GM21529 (cell line): ENCODE measurements at regions not wholly inside any gene's neighbourhood (a gene's known extent, or its start where the extent isn't known, plus 50 kb on each side); places are given as distances from the start of the nearest gene placed in this dataset.
"Not testable (repeated sequence)": the region's sequence is repeated elsewhere in the genome, so short reads cannot be mapped to it uniquely, and the experiment has no call there.

Source experiments
- ATAC-seq: cut with Tn5 transposase; IDR thresholded peaks from one replicate; pipeline ENCODE4 v1.9.1; 2021; ENCODE audit not compliant: unreplicated experiment

DNA sequence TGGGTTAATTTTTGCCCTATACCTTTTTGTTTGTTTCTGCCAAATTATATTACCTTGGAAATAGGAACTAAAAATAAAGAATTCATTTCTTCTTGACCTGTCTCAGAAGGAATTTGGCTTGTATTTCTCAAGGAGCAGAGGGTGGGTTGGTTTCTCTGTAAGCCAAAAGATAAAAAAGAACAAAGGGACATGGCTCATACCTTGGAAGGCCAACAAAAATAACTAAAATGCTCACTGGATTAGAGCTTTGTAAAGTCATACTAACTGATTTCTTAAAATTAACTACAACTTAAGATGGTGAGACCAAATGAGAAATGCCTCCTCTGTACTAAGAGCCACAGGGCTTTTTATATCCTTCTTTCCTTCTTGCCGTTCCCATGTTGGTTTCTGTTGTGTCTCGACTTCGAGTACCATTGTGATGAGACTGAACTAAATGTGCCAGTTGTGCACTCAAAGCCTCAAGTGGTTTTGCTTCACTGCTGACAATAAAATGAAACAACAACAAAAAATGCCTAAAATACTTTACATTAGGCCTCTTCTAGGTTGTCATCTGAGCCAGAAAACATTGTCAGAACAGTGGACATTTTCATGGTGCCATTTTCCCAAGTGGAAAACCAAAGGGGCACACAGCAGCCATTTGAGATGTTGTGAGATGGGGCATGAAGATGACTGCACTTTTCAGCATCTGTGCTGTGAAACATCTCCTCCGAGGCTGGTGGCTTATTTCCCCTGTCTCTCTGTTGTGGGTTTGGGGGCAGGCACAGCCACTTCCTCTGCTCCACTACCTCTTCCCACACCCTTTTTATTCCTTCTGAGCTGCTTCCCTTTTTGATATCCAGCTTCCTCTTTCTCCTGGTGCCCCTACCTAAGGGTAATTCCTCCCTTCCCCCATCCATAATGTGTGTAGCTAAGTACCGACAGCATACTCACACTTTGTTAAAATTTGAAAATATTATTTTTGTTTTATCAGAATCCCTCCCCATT is 51.8 kb upstream of the AGR3 start:
- ATAC-seq = no peak

DNA sequence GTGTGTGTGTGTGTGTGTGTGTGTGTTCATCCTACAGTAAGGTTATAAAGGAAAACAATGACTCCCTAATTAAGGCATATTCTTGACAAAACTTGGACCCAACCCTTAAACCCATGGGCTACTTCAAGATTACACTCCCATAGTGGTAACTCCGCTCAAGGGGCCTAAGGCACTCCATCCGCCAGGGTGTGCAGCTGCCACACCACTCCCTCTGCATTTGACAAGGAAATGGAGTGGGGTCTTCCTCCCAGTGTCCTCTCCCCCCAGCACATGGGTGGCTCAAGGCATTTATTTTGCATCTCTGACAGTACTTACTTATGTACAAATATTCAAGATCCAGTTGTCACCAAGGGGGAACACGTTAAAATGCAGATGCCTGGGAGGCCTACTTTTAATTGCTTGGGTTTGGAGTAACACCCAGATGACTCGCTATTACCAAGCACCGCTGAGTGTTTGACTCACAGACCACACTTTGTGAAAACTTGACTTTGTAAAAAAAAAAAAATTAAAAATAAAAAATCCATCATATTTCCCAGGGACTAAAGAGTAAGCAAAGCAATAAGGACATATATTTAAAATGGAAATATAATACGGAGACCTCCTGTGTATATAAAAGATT is 53.0 kb upstream of the AGR3 start:
- no peak for ATAC-seq

DNA sequence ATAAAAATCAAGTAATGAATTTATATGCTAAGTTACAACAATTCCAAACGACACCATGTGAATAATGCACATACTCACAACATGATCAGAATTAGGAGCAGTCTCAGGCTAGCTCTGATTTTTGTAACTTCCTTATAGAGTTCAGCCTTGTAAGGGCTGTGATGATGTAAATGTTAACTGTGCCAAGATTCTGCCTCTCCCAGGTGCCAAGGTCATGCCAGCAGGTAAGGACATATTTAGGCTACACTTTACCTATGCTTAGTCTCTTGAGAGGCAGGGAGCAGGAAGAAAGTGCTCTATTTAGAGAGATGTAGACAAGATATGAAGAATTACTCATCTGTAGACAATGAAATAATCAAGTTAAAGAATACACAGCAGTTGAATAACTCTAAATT is 53.6 kb upstream of the AGR3 start:
- ATAC-seq = no peak

DNA sequence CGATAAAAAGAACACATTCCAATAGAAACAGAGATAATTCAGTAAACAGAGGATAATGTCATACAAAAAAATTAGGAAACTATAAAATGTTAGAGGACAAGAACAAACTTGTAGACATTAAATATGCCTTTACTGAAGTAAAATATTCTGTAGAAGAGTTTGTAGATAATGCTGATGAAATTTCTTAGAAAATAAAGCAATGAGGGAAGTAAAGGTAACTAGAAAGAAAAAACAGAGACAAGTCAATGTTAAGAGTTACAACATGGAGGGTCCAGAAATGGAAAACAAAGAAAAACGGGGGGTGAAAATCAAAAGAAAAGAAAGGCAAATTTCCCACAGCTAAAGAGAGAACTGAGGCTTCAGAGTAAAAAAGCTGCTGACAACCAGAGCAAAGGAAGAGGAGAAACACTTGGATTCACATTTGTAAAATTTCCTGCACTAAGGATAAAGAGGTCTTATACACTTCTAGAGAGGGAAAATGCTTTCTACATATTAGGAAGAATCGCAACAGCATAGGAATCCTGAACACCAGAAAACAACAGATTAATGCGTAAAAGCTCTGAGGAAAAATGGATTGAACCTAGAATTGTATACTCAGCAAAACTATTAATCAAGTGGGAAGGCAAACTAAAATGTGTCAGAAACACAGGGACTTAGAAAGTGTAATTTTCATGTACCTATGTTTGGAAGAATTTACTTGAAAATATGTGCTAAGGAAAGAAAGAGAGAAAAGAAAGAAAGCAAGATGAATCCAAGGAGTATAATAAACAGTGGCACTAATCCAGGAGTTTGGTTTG is 55.0 kb upstream of the AGR3 start:
- no peak for ATAC-seq

DNA sequence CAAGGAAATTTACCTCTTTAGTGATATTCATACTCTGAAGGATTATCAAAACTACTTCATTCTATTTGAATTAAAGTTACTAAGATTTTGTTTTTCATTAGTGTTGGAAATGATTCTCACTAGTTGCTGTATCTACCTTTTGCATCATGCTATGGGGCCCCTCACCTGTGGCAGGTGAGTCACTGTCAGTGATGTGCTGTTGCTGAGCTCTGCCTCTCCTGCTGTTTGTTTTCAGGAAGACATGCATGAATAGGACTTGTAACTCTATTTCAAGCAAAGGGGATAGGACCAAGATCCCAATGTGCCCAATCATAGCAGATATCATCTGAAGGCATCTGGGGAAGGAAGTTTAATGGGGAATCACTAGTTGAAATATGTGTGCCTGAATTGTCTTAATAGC is 57.4 kb upstream of the AGR3 start:
- no peak for ATAC-seq

DNA sequence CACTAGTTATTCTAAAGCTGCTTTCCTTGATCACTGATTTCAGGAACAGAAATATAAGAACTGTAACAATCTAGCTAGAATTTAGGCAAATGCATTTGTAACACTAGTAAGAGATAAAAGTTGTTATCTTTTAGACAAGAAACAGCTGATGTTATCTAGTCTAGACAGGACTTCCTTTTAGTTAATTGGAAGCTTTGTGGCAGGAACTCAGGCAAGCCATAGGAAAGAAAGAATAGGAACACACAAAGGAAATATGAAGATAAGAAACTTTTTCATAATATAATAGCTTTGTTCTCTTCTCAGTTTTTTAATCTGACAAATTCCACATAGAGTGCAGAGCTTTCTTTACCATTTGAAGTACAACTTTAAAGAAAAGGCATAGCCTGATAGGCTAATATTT is 59.0 kb upstream of the AGR3 start:
- ATAC-seq = no peak

DNA sequence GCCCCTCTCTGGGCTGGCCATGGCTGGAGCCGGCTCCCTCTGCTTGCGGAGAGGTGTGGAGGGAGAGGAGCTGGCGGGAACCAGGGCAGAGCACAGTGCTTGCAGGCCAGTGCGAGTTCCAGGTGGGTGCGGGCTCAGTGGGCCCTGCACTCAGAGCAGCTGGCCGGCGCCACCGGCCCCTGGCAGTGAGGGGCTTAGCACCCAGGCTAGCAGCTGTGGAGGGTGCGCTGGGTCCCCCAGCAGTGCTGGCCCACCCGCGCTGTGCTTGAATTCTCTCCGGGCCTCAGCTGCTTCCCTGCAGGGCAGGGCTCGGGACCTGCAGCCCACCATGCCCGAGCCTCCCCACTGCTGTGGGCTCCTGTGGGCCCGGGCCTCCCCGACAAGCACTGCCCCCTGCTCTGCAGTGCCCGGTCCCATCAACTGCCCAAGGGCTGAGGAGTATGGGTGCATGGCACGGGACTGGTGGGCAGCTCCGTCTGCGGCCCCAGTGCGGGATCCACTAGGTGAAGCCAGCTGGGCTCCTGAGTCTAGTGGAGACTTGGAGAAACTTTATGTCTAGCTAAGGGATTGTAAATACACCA is 61.2 kb upstream of the AGR3 start:
- ATAC-seq = no peak

DNA sequence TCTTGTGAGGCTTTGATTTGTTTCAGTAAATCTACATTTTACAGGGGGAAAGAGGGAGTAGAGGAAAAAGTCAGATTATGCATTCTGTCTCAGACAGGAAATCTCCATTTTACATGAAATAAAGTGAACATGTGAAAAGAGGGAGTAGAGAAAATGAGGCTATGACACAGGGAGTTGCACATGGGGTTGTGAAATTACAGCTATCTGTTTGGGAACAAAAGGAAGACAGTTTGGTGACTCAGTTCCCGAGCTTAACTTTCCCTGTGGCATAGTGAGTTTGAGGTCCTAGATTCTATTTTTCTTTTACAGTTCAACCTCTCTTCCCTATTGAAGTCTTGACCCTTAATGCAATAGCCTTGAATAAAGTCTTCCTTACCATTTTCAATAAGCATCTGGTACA is 63.2 kb upstream of the AGR3 start:
- ATAC-seq = no peak

DNA sequence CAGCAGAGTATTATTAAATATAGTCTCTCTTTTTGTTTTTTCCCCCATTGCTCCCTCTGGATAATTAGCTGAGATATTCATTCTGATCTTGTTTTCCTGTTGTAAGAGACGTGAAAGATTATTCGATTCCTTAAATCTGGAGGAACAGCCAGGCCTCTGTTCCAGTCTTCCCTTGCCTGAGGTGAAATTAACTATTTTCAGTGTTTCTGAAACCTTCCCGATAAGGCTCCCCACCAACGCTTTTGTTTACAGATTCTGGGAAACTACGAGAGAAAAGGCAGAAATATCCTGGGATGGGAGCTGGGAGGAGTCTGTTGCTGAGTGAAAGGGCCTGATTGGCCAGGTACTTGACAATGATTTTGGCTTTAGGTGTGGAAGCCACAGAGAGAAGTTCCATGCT is 63.6 kb upstream of the AGR3 start:
- ATAC-seq = no peak

DNA sequence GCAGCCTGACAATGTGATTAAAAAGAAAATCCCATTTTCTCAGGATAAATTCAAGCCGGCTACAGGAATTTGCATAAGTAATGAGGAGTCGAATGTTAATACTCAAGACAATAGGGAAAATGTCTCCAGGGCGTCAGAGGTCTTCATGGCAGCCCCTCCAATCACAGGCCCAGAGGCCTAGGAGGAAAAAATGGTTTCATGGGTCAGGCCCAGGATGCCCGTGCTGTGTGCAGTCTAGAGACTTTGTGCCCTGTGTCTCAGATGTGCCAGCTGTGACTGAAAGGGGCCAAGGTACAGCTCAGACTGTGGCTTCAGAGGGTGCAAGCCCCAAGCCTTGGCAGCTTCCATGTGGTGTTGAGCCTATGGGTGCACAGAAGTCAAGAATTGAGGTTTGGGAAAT is 66.3 kb upstream of the AGR3 start:
- not testable (repeated sequence) for ATAC-seq

DNA sequence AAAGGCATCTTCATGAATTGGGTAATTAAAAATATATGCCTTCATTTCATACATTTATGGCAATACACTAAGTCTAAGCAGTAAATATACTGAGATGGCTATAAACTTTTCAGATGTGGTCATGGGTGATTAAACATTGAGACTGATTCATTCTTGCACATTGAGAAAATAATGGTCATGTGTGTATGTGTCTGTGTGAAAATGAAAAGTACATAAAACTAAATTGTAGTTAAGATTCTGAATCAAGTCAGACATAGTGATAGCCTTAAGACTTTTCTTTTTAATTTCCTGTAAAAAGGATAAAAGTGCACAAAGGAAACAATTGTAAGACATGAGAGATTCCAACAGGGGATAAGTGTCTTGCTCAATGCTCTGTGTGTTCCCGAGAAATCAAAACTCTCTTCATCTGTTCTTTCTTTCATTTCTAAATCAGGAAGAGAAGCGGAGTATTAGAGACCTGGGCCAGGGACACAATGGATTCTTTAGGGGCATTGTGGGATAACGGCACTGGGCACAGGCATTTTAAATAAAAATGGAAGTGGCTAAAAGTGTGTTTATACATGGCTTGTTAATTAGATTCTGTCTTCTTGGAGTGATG is 69.8 kb upstream of the AGR3 start:
- ATAC-seq = no peak

DNA sequence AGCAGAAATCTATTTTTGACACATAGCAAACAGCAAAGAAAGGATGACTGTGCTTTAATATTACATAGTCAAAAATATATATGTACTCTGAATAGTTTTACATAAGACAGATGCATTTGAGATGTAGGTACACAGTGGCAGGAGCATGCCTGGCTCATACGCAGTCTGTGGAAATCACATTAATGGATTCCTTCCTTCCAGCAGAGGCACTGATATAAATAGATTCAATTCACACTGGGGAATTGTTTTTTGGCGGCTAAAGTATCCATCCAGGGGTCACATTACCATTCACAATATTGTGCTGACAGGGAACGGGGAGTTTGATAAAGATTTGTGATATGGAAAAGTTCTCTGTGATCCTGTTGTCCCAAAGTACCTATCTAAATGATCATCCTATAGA is 72.5 kb upstream of the AGR3 start:
- no peak for ATAC-seq

DNA sequence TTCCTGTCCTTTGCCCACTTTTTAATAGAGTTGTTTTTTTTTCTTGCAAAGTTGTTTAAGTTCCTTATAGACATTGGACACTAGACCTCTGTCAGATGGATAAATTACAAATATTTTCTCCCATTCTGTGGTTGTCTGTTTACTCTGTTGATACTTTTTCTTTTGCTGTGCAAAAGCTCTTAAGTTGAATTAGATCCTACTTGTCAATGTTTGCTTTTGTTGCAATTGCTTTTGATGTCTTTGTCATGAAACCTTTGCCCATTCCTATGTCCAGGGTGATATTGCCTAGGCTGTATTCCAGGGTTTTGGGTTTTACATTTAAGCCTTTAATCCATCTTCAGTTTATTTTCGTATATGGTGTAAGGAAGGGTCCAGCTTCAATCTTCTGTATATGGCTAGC is 76.9 kb upstream of the AGR3 start:
- no peak for ATAC-seq

DNA sequence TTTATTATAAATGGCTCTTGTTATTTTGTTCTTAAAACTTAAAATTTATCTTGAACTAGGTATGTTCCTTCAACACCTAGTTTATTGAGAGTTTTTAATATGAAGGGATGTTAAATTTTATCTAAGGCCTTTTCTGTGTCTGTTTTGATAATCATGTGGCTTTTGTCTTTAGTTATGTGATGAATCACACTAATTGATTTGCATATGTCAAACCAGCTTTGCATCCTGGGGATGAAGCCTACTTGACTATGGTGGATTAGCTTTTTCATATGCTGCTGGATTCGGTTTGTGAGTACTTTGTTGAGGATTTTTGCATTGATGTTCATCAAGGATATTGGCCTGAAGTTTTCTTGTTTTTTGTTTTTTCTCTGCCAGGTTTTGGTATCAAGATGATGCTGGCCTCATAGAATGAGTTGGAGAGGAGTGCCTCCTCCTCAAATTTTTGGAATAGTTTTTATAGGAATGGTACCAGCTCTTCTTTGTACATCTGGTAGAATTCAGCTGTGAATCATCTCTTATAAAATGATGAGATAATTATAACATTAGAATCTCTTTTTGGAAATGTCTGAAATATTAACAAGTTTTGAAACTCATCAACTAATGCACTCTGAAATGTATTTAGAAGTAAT is 78.7 kb upstream of the AGR3 start:
- no peak for ATAC-seq

DNA sequence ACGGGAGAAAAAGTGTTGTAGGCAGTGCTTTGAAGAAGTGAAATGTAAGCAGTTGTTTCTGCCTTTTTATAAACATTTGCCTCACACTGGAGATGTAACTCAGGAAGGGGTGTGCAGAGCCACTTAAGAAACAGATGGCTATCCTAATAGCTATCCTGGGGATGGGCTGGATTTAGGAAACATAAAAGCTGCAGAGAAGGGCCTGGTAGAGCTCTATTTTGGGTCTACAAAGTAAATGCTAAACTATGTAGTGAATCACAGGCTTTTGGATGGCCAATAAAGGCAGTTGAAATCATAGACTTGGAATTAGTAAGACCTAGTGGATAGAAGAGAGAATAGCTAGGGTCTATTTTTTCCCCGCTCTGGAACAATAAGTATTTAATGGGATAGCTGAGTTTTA is 79.9 kb upstream of the AGR3 start:
- ATAC-seq = no peak

DNA sequence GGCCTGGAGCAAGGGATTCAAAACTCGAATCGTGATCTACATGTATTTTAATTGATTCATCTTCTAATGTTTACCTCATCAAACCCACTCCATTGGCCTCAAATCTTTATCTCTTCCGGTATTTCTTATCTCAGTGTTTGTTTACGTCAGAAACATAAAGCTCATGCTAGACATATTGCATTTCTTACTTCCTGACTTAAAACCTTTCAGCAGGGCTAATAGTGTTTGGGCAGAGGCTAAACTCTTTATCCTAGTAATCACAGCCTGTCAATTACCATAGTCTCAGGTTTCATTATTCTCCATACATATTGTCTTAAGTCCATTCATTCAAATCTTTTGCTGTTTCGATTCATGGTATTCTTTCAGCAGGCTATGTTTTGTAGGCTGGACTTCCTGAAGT is 81.3 kb upstream of the AGR3 start:
- ATAC-seq = no peak

DNA sequence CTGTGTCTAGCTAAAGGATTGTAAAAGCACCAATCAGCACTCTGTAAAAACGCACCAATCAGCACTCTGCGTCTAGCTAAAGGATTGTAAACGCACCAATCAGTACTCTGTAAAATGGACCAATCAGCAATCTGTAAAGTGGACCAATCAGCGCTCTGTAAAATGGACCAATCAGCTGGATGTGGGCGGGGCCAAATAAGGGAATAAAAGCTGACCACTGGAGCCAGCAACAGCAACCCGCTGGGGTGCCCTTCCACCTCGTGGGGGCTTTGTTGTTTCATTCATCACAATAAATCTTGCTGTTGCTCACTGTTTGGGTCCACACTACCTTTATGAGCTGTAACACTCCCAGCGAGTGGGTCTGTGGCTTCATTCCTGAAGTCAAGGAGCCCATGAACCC is 83.9 kb upstream of the AGR3 start:
- ATAC-seq = not testable (repeated sequence)

DNA sequence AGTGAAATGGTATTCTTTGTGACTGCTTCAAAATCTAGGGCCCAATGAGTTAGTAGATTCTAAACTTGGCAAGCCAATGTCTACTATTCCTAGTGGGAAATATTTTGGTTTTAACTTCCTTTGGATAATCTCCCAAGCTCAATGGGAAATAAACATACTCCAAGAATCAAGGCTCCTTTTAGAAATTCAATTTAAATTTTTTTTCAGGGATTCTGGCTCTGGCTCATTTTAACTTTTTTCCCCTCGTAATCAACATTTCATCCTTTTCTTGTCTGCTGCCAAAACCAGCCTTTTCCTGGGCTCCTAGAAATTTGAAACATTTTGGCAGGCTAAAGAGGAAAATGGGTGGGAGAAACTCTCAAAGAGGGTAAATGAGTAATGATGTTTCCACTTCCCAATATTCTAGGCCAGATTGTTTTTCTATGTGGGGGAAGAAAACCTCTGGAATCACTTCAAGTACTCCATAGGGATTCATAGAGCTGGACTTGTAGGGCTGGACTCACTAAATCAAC is 85.6 kb upstream of the AGR3 start:
- ATAC-seq = no peak

DNA sequence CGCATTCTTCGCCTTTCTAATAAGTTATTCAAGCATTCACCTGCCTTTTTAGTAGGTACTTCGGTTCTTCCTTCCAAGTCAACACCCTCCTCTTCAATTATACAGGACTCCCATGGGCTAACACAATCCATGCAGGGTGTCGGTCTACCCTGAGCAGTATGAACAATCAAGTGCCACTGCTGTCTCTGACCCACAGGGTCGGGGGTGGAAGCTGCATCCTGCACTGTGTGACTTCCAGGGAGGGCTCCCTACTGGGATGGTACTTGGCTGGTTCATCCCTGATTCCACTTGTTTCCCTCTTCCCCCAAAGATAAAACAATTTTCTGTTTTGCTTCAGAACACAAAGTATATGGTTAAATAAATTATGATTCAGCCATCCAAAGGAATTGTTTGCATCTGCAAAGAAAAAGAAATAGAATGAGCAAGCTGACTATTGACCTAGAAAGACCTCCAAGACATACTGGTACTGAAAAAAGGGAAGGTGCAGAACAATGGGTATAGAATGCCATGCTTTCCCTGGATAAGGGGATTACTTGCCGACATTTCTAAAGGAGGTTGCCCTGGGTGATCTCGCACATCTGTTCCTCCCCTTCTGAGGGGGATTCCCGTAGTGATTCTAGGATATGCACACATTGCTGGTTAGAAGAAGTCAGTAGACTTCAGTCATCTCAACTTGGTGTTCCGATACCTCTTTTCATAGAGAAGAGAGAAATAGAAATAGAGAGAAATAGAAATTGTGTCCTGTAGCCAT is 89.1 kb upstream of the AGR3 start:
- ATAC-seq = no peak

DNA sequence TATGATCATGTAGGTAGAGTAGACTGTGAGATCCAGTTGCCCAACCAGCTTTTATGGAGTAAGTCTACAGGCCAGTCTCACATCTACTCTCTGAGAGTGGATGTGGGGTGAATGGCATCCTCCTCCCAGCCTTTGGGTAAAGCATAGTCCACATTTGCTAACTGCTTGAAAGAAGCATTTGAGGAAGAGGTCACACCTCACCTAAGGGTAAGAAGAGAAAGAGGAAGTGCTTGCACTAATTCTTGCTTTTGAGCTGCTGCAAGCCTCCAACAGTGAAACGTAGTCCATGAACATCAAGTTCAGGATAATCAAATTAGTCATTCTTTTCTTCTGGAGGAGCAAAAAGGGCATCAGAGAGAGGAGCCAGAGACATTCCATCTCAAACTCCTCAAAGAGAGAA is 93.9 kb upstream of the AGR3 start:
- ATAC-seq = peak; percentile 77
